Astrocyte (in vitro differentiated cells and primary cell): ENCODE measurements at regions not wholly inside any gene's neighbourhood (a gene's known extent, or its start where the extent isn't known, plus 50 kb on each side); places are given as distances from the start of the nearest gene placed in this dataset.

Experiments used
- DNase-seq: peaks from one replicate; pipeline ENCODE4 v3.0.0-alpha.2; 2010; ENCODE audit warnings: low read depth
- FAIRE-seq: peaks from 2 replicates; lab custom pipeline; 2011; peaks lifted over from hg19 to GRCh38; lab: Jason Lieb, UNC
- H2AFZ ChIP-seq: 2 replicates; pipeline ENCODE4 v1.6.0; 2012; ENCODE audit warnings: low read depth, low read length, inconsistent platforms
- H3K27ac ChIP-seq: 2 replicates; pipeline ENCODE4 v1.5.1; 2011; ENCODE audit warnings: low read depth, low read length, inconsistent platforms
- H3K27me3 ChIP-seq: 2 replicates; pipeline ENCODE4 v1.6.0; 2011; ENCODE audit warnings: low read length, inconsistent platforms; ENCODE audit not compliant: insufficient read depth
- H3K36me3 ChIP-seq: 2 replicates; pipeline ENCODE4 v1.5.1; 2011; ENCODE audit warnings: low read length, inconsistent platforms; ENCODE audit not compliant: insufficient read depth
- H3K4me1 ChIP-seq: 2 replicates; pipeline ENCODE4 v1.5.1; 2011; ENCODE audit warnings: low read length, inconsistent platforms; ENCODE audit not compliant: insufficient read depth
- H3K4me2 ChIP-seq: 2 replicates; pipeline ENCODE4 v1.6.0; 2012; ENCODE audit warnings: low read length, inconsistent platforms
- H3K4me3 ChIP-seq: 2 replicates; pipeline ENCODE4 v1.5.1; 2011; ENCODE audit warnings: low read depth, mild to moderate bottlenecking, low read length, inconsistent platforms; ENCODE audit not compliant: insufficient read depth
- H3K79me2 ChIP-seq: 2 replicates; pipeline ENCODE4 v1.6.0; 2012; ENCODE audit warnings: mild to moderate bottlenecking, low read length, inconsistent platforms; ENCODE audit not compliant: insufficient read depth
- H3K9ac ChIP-seq: 2 replicates; pipeline ENCODE4 v1.6.0; 2012; ENCODE audit warnings: mild to moderate bottlenecking, low read length, inconsistent platforms
- H3K9me3 ChIP-seq: 2 replicates; pipeline ENCODE4 v1.5.1; 2012; ENCODE audit warnings: low read depth, mild to moderate bottlenecking, low read length, inconsistent platforms; ENCODE audit not compliant: insufficient read depth
- H4K20me1 ChIP-seq: 2 replicates; pipeline ENCODE4 v1.6.0; 2012; ENCODE audit warnings: low read length, inconsistent platforms; ENCODE audit not compliant: insufficient read depth
- H3K27ac Mint-ChIP-seq: one replicate; pipeline ENCODE4 v1.8.0; 2021; ENCODE audit warnings: mild to moderate bottlenecking, mixed read lengths; ENCODE audit not compliant: unreplicated experiment
- H3K27me3 Mint-ChIP-seq: one replicate; pipeline ENCODE4 v1.8.0; 2021; ENCODE audit warnings: low read depth, mixed read lengths; ENCODE audit not compliant: unreplicated experiment
- H3K36me3 Mint-ChIP-seq: one replicate; pipeline ENCODE4 v1.8.0; 2021; ENCODE audit warnings: low read depth, mixed read lengths; ENCODE audit not compliant: unreplicated experiment
- H3K4me1 Mint-ChIP-seq: one replicate; pipeline ENCODE4 v1.8.0; 2021; ENCODE audit warnings: low read depth, mixed read lengths; ENCODE audit not compliant: unreplicated experiment
- H3K4me3 Mint-ChIP-seq: one replicate; pipeline ENCODE4 v1.8.0; 2021; ENCODE audit warnings: mild to moderate bottlenecking, moderate library complexity, mixed read lengths; ENCODE audit not compliant: unreplicated experiment
- H3K9me3 Mint-ChIP-seq: one replicate; pipeline ENCODE4 v1.8.0; 2021; ENCODE audit warnings: mild to moderate bottlenecking, mixed read lengths; ENCODE audit not compliant: unreplicated experiment
- EZH2 ChIP-seq: IDR thresholded peaks from 2 replicates; pipeline ENCODE4 v1.6.1; 2012; ENCODE audit warnings: mild to moderate bottlenecking, low read length, inconsistent platforms; ENCODE audit not compliant: insufficient read depth
- TF ChIP-seq, protein P1 (sequence below): IDR thresholded peaks from 2 replicates; pipeline ENCODE4 v1.5.1; 2011; ENCODE audit warnings: low read depth, mild to moderate bottlenecking, inconsistent platforms, low read length, moderate library complexity; ENCODE audit not compliant: insufficient read depth

DNA sequence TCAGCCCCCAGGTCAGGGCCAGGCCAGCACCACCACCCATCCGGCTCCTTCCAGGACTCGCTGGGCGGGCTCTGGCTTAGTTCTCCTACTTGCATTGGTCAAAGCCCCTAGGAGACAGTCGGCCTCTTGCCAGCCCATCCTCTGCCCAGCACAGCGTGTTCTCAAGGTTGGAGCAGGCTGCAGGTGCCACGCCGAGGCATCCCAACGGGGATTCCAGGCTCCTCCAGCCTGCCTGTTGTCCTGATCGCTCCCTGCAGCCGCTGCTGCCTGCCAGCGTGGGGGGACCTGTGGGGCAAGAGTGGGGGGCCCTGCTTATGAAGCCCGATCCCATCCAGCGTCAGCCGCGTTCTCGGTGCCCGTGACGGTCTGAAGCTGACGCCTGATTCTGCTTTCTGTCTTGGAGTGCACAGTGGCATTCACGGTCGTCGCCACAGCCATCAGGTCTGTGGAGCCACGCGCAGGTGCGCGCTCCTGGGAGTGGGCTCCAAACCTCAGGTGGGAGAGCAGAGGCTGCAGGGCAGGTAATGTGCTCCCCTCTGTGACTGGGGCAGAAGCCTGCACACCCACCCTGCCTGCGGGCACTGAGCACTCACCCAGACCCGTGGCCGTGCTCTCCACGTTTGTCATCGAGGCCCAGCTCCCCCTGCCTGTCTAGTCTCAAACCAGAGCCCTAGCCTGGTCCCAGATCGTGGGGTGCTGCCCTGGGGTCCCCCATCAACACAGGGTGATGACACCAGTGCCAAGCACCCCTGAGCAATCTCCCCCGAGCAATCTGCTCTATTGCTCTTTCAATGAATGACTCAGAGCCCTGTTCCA lies 991.6 kb downstream of the BRD1 start:
- Mint-ChIP-seq H3K4me1 (peaks cover 11% of the 10 kb centered on the region), H3K36me3 (no peaks in the 10 kb centered on the region), H3K9me3 (peaks cover 6% of the 10 kb centered on the region), H3K4me3 (no peak overlapping the region), H3K27me3 (peaks cover 27% of the 10 kb centered on the region), H3K27ac (no peak overlapping the region)
- H3K36me3 ChIP-seq, result no peaks in the 10 kb centered on the region
- TF ChIP-seq, protein P1, sequence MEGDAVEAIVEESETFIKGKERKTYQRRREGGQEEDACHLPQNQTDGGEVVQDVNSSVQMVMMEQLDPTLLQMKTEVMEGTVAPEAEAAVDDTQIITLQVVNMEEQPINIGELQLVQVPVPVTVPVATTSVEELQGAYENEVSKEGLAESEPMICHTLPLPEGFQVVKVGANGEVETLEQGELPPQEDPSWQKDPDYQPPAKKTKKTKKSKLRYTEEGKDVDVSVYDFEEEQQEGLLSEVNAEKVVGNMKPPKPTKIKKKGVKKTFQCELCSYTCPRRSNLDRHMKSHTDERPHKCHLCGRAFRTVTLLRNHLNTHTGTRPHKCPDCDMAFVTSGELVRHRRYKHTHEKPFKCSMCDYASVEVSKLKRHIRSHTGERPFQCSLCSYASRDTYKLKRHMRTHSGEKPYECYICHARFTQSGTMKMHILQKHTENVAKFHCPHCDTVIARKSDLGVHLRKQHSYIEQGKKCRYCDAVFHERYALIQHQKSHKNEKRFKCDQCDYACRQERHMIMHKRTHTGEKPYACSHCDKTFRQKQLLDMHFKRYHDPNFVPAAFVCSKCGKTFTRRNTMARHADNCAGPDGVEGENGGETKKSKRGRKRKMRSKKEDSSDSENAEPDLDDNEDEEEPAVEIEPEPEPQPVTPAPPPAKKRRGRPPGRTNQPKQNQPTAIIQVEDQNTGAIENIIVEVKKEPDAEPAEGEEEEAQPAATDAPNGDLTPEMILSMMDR, result no peak
- TF ChIP-seq EZH2, result no peak
- no peak overlapping the region for H3K4me3 ChIP-seq
- H3K4me2 ChIP-seq, result no peak overlapping the region
- peaks cover 10% of the 10 kb centered on the region for H3K9me3 ChIP-seq
- no peak for FAIRE-seq
- no peak for DNase-seq
- no peak overlapping the region for H3K9ac ChIP-seq
- H3K4me1 ChIP-seq, result no peaks in the 10 kb centered on the region
- H3K79me2 ChIP-seq, result no peaks in the 10 kb centered on the region
- H4K20me1 ChIP-seq, result no peaks in the 10 kb centered on the region
- no peak overlapping the region for H3K27ac ChIP-seq
- no peak overlapping the region for H2AFZ ChIP-seq
- no peaks in the 10 kb centered on the region for H3K27me3 ChIP-seq

DNA sequence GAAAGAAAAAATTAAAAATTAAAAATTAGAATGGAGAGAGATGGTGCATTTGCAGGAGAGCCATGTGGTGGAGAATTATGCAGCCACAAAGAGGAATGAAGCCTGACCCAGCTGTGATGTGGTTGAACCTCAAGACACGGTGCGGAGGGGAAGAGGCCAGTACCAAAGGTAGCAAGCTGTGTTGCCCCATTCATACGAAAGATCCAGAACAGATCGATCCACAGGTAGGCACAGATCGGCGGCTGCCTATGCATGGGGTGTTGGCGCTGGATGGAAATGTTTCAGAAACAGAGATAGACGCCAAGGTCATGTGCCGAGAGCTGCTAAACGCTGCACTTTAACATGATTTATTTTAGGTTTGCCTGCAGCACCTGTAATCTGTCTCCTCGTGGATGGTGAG lies 992.3 kb downstream of the BRD1 start:
- no peak overlapping the region for H3K4me2 ChIP-seq
- H3K4me3 ChIP-seq, result no peak overlapping the region
- Mint-ChIP-seq H3K27ac (no peak overlapping the region), H3K36me3 (no peaks in the 10 kb centered on the region), H3K27me3 (peaks cover 21% of the 10 kb centered on the region), H3K4me1 (peaks cover 11% of the 10 kb centered on the region), H3K9me3 (peaks cover 8% of the 10 kb centered on the region), H3K4me3 (no peak overlapping the region)
- H4K20me1 ChIP-seq, result no peaks in the 10 kb centered on the region
- H3K27ac ChIP-seq, result no peak overlapping the region
- no peaks in the 10 kb centered on the region for H3K27me3 ChIP-seq
- H3K4me1 ChIP-seq, result no peaks in the 10 kb centered on the region
- H2AFZ ChIP-seq, result no peak overlapping the region
- no peak for FAIRE-seq
- no peaks in the 10 kb centered on the region for H3K36me3 ChIP-seq
- TF ChIP-seq EZH2, result no peak
- TF ChIP-seq, protein P1, result no peak
- no peak overlapping the region for H3K9ac ChIP-seq
- H3K79me2 ChIP-seq, result no peaks in the 10 kb centered on the region
- no peak for DNase-seq
- H3K9me3 ChIP-seq, result peaks cover 10% of the 10 kb centered on the region

DNA sequence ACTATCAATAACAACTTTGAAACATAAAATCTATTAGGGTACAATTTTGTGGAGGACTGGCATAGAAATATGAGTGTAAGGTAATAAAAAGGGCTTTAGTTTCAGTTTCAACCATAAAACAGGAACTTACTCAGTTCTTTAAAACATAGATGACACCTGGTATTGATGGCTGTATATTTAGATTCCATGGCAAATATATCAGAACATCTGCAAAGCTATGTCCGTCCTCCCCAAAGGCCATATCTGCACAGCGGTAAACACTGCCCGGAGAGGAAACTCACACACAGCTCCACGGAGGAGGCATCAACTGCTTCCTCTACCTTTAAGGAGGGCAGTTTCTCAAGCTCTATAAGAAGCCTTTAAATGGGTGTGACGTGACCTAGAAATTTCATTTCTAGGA lies 993.3 kb downstream of the BRD1 start:
- Histone ChIP-seq H3K27me3 (no peaks in the 10 kb centered on the region), H2AFZ (no peak overlapping the region), H3K36me3 (no peaks in the 10 kb centered on the region), H3K79me2 (no peaks in the 10 kb centered on the region), H3K4me1 (no peaks in the 10 kb centered on the region), H3K4me3 (no peak overlapping the region), H3K9ac (no peak overlapping the region), H3K27ac (no peak overlapping the region), H3K4me2 (no peak overlapping the region), H3K9me3 (peaks cover 10% of the 10 kb centered on the region), H4K20me1 (no peaks in the 10 kb centered on the region)
- FAIRE-seq, result no peak
- no peak for DNase-seq
- TF ChIP-seq, protein P1, result no peak
- TF ChIP-seq EZH2, result no peak
- H3K9me3 Mint-ChIP-seq, result peaks cover 8% of the 10 kb centered on the region
- H3K27me3 Mint-ChIP-seq, result peaks cover 21% of the 10 kb centered on the region
- peaks cover 11% of the 10 kb centered on the region for H3K4me1 Mint-ChIP-seq
- H3K4me3 Mint-ChIP-seq, result no peak overlapping the region
- no peak overlapping the region for H3K27ac Mint-ChIP-seq
- no peaks in the 10 kb centered on the region for H3K36me3 Mint-ChIP-seq
